Heart left ventricle (tissue), 13 donors: ENCODE measurements at regions not wholly inside any gene's neighbourhood (a gene's known extent, or its start where the extent isn't known, plus 50 kb on each side); places are given as distances from the start of the nearest gene placed in this dataset.

ENCODE experiments used
- CTCF ChIP-seq, 12 donors: fragments of 200-600 bp; sonication (generic) in 4 of 12; IDR thresholded peaks; one replicate each; pipeline versions ENCODE4 v1.5.0 to v1.8.0; 2018 to 2022; ENCODE audit warnings: antibody characterized with exemption in 12 of 12, mild to moderate bottlenecking in 5 of 12
- POLR2A ChIP-seq, 2 donors: fragments of 450-650 bp; IDR thresholded peaks; one replicate each; pipeline ENCODE4 v1.6.1; 2017; ENCODE audit warnings: antibody characterized with exemption in 2 of 2, mild to moderate bottlenecking in 2 of 2, moderate library complexity in 2 of 2
- donor health status: ischemic (EF 13 %, LVEDD 7.1; RV severe dilation, severe dysfunction).
- donor health status: DM: no; HTN: yes; CAD: no.
- donor health status: DM: no; HTN: no; CAD: no.
- donor health status: ischemic (EF 25% LVEDD 6.9; RV normal size, moderate dysfunction).
- donor health status: ischemic (EF 25% LVEDD 5.7; RV mildly dilated, moderate dysfunction).
- donor health status: ischemic (EF 35%, LVEDD 5.7; RV mildly dilated, moderate dysfunction).
- donor health status: nonischemic (EF 11% LVEDD 7.7; RV severe dilation, severe dysfunction).
- donor health status: DM: yes; HTN: yes; CAD: no.
- donor health status: PGD.
- donor health status: ischemic (EF 29% LVEDD 5.4; RV normal size, mild dysfunction).
- donor health status: nonischemic (EF 23%, LVEDD 6.1; RV moderate dilation, normal function).

- TF ChIP-seq POLR2A (IDR thresholded peaks at IDR 0.05) (no peak), CTCF (IDR thresholded peaks at IDR 0.05) (no peak)
Observed at GRCh38 chr1:116290085-116290705, 82.8 kb upstream of the ATP1A1 start.
